WI38 (cell line): ENCODE measurements at regions not wholly inside any gene's neighbourhood (a gene's known extent, or its start where the extent isn't known, plus 50 kb on each side); places are given as distances from the start of the nearest gene placed in this dataset.
"Not testable (repeated sequence)": the region's sequence is repeated elsewhere in the genome, so short reads cannot be mapped to it uniquely, and the experiment has no call there.

Experiments used
- H3K4me3 ChIP-seq: 2 replicates; pipeline ENCODE4 v1.5.1; 2011; ENCODE audit warnings: low read depth, mild to moderate bottlenecking, control low read depth, low read length
- TF ChIP-seq, protein P1 (sequence below): IDR thresholded peaks from 2 replicates; pipeline ENCODE4 v1.5.1; 2012; ENCODE audit warnings: low read depth, mild to moderate bottlenecking, control low read depth, low read length

DNA sequence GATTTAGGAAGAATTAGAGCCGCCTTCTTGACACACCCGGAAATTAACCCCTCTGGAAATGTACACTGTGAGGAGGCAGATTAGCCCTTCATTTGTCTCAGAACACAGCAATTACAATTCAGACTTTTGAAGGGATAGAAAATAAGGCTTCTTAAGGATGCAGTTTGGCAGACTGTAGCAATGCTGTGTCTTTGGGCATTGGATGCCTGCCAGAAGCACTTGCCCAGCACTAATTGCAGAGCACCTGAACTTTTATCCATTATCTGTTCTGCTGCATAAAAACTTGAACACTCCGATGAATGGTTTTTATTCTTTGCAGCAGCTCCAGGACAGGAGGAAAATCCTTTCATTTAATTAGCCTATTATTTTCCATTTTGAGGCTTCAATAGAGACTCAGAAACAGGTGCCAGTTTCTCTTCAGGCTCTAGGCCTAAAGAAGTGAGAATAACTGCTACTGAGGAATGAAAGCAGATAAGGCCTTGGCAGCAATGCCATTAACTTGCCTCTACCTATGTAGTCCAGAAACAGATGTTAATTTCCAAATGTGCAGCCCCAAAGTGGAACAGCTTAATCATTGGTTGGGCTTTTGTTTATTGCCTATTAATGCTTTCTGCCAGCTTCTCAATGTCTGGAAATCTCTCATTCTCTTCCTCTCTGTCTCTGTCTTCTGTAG lies 418.5 kb downstream of the NSUN3 start:
- H3K4me3 ChIP-seq, result no peak overlapping the region
- TF ChIP-seq, protein P1, sequence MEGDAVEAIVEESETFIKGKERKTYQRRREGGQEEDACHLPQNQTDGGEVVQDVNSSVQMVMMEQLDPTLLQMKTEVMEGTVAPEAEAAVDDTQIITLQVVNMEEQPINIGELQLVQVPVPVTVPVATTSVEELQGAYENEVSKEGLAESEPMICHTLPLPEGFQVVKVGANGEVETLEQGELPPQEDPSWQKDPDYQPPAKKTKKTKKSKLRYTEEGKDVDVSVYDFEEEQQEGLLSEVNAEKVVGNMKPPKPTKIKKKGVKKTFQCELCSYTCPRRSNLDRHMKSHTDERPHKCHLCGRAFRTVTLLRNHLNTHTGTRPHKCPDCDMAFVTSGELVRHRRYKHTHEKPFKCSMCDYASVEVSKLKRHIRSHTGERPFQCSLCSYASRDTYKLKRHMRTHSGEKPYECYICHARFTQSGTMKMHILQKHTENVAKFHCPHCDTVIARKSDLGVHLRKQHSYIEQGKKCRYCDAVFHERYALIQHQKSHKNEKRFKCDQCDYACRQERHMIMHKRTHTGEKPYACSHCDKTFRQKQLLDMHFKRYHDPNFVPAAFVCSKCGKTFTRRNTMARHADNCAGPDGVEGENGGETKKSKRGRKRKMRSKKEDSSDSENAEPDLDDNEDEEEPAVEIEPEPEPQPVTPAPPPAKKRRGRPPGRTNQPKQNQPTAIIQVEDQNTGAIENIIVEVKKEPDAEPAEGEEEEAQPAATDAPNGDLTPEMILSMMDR, result no peak

DNA sequence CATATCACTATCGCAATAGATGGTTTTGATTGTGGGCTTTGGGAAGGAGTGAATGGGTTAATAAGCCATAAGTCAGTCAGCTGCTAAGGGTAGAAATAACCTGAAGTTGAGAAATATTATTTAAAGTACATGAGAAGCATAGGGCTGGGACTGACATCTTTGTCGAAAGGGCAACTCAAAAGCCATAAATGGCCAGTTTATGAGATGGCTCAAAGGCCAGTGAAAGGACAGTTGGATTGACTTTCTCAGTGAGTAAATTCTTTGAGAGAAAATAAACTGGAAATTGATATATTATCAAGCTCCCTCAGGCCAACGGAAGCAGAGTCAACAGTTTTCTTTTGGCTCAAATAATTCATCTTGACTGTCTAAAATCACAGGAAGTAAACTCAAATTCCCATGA lies 419.8 kb downstream of the NSUN3 start:
- no peak overlapping the region for H3K4me3 ChIP-seq
- TF ChIP-seq, protein P1, result no peak

DNA sequence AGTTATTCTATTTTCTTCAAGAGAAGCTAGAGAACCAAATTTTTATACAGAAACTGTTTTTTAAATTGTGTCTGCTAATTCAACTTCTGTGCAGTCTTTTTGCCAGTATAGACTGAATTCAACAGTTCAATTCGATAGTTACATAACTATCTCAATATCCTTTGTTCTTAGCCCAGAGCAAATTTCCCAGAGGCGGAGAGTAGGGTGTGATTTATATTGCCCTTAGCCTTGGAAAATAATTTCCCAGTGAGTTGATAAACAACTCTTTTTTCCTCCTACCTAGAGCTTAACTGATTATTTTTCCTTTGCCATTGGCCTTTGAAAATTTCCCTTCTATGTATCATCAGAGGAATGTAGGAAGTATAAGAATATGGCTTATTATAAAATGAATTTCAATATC lies 420.5 kb downstream of the NSUN3 start:
- no peak overlapping the region for H3K4me3 ChIP-seq
- TF ChIP-seq, protein P1, result no peak

DNA sequence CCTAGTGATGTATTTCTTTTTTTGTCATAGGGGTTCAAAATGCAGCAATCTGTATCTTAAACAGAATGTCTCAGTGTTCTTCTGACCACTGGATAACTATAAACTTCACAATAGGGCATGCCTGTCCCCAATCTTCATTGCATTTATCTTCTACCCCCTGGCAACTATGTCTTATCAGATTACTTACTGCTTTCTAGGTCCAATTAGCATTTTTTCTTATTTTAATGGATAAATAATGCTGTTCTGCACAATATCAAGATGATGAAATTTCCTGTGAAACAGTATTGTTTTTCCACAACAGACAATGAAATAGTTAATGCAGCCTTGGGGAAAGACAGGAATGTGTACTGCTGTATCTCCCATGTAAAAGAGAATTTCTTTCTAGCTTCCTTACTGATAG lies 432.1 kb downstream of the NSUN3 start:
- no peak overlapping the region for H3K4me3 ChIP-seq
- TF ChIP-seq, protein P1, result no peak

DNA sequence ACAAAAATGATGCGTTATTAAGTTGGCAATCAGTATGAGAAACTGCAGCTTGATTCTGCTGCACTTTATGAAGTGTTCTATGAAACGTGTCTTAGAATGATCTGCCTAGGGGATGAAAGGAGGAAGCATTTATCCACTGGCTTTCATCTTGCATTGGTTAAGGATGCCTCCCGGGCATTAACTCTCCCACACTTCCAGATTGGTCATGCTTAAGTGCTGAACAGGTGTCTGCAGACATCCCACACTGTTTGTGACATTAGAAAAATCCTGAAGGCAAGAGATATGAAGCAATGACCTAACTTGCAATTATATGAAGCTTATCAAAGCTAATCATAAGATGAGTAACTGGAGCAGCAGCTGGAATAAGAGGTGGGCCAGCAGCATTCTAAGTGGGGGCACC lies 437.3 kb downstream of the NSUN3 start:
- TF ChIP-seq, protein P1, result no peak
- H3K4me3 ChIP-seq, result no peak overlapping the region

DNA sequence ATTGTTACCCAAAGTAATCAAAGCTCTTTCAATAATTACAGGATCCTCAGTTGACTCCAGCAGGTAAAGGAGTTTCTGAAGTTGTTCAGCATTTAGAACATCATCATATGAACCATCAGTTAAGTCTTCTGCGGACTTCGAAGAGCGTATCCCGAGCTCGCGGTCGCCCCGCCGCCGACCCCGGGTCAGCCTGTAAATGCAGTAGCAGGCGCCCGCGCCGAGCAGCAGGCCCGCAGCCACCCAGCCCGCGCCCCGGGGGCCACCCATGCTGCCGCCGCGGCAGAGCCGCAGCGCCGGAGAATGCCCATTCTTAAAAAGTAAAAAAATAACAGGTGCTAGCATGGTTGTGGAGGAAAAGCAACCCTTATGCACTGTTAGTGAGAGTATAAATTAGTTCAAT lies 444.5 kb downstream of the NSUN3 start:
- H3K4me3 ChIP-seq, result not testable (repeated sequence)

DNA sequence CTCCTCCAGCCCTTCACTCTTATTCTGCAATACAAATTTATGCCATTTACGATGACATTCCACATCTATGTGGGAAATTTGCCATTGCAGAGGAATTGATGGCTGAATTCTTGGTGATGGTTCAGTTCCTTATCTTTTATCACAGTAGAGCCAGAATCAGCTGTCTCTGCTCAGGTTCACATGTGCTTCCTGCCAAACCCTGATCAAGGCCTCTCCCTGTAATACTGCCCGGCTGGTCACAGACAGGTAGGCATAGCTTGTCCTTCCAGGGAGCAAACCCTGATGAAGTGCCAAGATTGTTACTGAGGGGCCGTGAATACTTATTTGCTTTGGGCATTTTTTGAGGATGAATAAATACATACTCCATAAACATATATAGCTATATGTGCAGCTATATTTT lies 450.0 kb downstream of the NSUN3 start:
- TF ChIP-seq, protein P1, result no peak
- H3K4me3 ChIP-seq, result no peak overlapping the region

DNA sequence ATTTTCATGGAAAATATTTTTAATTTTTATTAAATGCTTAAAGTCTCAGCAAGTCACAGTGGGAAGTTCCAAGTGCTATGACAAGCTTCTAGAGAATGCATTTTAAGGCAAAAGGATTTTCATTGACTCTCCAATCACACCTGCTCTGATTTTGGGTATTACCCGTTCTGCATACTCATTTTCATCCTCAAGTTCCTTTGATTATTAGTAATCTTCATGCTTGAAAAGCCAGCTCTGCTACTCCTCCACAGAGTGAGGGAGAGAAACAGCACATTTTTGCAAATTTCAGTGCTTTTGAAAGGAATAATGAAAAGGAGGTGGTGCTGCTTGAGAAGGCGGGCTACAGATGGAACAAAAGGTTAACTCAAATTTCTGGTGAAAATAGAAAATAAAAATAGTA lies 450.7 kb downstream of the NSUN3 start:
- H3K4me3 ChIP-seq, result no peak overlapping the region
- TF ChIP-seq, protein P1, result no peak
